CD4-positive, alpha-beta T cell treated with Interleukin-15 for 4 hours (primary cell): ENCODE measurements at regions not wholly inside any gene's neighbourhood (a gene's known extent, or its start where the extent isn't known, plus 50 kb on each side); places are given as distances from the start of the nearest gene placed in this dataset.

Experiments
- DNase-seq: peaks from one replicate; pipeline ENCODE4 v3.0.0-alpha.2; 2020; ENCODE audit warnings: low spot score

DNA sequence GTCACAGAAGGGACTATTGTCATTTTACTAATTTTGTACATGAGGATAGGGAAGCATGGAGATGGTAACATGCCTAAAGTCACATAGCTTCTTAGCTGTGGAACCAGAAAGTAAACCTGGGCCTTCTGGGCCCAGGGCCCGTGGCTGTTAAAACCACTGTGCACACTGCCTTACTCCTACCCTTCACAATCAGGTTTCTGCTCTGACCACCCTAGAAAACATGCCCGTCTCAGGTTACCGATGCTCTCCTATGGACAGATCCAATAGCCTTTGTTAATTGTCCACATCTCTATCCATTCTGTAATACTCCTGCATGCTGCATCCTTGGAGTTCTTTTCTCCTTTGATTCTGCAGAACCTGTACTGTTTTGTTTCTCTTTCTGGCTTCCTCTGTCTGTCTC lies 79.0 kb upstream of the TACR1 start:
- DNase-seq, result no peak

DNA sequence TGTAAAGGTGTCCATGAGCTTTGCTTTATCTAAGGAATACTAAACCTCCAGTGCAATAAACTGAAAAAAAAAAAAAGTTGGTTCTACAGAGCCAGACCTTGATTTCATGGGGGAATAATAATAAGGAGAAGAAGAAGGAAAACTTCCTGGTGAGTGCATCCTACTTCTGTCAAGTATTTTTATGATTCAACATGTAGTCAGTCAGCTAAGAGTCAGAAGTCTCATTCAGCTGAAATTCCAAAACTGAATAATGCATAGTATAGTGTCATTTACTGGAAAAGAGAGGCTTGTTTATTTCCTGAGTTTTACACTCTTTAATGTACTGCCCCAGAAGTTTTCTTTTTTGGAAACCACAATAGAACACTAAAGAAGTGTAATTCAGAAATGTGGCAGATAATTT lies 77.8 kb upstream of the TACR1 start:
- DNase-seq, result no peak

DNA sequence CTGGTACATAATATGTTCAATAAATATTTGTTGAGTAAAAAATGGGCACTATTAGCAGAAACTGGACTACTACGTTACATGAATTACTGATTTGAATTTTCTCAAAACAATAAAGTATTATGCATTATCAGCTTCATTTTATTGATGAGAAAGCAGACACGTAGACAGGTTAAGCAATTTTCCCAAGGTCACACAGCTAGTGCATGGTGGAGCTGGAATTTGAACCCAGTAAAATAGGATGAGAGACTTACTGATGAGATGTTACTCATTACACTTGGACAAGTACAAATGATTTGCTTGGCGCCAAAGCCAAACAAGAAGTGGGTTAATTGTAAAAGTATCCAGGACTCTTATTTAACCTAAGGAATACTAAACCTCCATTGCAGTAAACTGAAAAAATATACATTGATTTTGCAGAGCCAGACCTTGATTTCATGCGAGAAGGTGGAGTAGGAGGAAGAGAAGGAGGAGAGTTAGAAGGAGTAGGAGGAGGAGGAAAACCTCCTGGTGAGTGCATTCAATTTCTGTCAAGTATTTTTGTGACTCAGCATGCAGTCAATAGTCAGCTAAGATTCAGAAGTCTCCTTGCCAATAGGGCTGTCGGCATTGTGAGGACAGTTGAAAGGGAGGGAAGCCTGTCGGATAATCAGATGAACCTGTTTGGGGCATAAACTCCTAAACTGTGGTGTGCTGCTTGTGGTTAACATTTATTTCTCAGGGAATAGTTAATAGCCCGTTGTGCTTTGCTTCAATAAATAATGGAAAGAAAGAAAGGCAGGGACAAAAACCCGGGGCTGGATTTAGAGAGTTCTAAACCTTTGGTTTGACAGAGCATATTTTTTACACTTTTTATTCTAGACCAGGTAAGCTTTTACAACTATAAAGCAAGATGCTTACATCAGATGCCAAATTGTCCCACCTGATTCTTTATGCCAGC lies 77.0 kb upstream of the TACR1 start:
- no peak for DNase-seq

DNA sequence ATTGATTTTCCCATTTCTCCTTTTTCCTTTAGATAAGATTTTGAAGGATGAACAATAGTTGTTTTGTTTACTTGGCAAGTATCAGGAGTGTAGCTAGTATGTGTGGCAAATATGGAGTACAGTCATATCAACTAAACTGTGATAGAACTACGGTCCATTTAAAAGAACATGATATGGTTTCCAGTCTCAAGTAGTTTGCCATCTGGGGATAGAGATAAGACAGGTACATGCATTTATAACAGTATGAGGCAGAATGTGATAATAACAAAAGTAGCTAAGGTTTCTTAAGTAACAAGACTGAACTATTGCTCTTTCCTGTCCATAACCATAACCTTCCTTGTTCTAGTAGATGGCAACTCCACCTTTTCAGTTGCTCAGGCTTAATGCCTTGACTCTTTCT lies 75.6 kb upstream of the TACR1 start:
- DNase-seq, result no peak

DNA sequence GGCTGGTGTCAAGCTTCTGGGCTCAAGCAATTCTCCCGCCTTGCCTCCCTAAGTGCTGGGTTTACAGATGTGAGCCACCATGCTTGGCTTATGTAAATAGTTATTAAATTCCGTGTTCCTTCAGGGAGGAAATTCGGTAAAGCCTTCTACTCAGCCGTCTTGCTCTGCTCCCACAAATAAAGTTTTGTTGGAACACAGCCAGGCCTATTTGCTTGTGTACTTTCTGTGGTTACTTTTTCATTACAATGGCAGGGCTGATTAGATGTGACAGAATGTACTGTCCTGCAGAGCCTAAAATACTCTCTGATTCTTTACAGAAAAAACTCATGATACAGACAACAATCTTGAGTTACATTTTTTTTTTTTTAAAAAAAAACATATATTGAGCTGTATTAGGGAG lies 68.8 kb upstream of the TACR1 start:
- DNase-seq, result no peak

DNA sequence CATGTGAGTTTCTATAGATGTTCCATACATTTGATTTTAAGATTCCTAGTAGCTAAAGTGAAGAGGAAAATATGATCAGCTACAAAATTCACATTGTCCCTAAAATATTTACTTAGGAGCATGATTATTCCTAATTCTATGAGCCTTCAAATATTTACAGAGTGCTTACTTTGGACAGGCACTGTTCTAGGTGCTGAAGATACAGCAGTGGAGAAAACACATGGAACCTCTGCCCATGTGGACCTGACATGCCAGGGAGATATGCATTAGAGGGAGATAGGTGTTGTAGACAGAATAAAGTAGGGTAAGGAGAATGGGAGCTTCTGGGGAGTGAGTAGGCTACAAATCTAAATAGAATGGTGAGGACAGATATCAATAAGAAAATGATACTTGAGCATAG lies 62.6 kb upstream of the TACR1 start:
- no peak for DNase-seq

DNA sequence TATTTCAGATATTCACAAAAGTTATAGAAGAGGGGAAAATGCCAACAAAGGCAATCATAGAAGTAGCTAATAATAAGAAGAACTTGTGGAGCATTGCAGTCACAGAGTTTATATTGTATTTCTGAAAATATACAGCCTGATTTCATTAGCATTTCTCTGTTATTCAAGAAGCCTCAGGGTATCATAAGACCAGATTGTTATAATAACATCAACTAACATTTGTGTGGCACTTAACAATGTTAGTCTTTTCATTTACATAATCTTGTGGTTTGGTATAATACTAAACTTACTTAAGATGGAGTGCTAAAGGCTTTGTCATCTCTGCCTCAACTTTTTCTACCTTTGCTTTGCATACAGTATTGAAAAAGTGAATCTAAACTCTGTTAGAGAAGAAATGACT lies 61.6 kb upstream of the TACR1 start:
- no peak for DNase-seq

DNA sequence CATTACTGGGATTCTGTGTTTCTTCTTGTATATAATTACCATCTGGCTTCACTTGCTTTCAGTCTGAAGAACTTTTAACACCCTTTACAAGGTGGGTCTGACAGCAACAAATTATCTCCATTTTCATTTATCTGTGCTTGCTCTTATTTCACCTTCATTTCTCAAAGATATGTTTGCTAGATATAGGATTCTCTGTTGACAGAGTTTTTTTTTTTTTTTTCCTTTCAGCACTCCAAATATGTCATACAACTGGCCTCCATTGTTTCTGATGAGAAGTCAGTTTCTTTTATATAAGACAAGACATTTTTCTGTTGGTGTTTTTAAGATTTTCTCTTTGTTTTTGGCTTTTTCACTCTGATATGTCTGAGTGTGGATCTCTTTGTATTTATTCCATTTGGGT lies 59.3 kb upstream of the TACR1 start:
- DNase-seq, result no peak

DNA sequence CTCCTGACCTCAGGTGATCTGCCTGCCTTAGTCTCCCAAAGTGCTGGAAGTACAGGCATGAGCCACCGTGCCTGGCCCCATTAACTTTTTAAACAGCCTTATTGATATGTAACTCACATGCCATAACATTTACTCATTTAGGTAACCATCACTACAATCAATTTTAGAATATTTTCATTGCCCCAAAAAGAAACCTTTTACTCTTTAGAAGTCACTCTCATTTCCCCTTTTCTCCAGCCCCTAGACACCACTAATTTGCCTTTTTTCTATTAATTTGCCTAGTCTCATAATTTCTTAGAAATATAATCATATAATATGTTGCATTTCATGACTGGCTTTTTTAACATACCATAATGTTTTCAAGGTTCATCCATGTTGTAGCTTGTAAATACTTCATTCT lies 57.2 kb upstream of the TACR1 start:
- DNase-seq, result no peak

DNA sequence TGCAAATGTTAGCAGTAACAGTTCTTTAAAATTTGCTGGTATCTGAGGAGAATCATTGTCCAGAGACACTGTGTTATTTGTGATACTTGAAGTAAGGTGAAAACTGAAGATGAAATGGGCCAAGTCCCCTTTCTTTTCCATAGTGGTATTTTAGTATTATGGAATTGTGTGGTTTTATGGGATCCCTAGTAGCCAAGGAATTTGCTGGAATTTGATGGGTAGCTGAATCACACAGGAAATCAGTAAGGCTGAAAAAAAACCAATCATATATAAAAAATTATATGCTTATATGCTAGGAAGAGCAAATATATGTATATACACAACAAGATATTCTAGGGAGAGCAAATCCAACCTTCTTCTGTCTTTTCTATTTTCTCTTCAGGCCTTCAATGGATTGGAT lies 54.2 kb upstream of the TACR1 start:
- no peak for DNase-seq

DNA sequence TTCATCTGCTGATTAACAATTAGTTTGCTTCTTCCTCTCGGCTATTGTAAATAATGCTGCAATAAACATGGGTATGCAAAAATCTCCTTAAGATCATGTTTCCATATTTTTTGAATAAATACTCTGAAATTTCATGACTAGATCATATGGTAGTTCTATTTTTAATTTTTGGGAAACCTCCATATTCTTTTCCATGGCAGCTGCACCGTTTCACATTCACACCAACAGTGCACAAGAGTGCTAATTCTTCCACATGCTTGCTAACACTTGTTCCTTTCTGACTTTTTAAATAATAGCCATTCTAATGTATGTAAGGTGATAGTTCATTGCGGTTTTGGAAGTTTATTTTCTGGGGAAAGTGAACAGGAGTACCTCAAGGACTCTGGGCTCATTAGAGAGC lies 52.6 kb upstream of the TACR1 start:
- no peak for DNase-seq
